GM19395 (cell line): ENCODE measurements at regions not wholly inside any gene's neighbourhood (a gene's known extent, or its start where the extent isn't known, plus 50 kb on each side); places are given as distances from the start of the nearest gene placed in this dataset.
"Not testable (repeated sequence)": the region's sequence is repeated elsewhere in the genome, so short reads cannot be mapped to it uniquely, and the experiment has no call there.

Experiments
- ATAC-seq: cut with Tn5 transposase; IDR thresholded peaks from one replicate; pipeline ENCODE4 v1.9.1; 2021; ENCODE audit warnings: mild to moderate bottlenecking, moderate library complexity; ENCODE audit not compliant: unreplicated experiment

DNA sequence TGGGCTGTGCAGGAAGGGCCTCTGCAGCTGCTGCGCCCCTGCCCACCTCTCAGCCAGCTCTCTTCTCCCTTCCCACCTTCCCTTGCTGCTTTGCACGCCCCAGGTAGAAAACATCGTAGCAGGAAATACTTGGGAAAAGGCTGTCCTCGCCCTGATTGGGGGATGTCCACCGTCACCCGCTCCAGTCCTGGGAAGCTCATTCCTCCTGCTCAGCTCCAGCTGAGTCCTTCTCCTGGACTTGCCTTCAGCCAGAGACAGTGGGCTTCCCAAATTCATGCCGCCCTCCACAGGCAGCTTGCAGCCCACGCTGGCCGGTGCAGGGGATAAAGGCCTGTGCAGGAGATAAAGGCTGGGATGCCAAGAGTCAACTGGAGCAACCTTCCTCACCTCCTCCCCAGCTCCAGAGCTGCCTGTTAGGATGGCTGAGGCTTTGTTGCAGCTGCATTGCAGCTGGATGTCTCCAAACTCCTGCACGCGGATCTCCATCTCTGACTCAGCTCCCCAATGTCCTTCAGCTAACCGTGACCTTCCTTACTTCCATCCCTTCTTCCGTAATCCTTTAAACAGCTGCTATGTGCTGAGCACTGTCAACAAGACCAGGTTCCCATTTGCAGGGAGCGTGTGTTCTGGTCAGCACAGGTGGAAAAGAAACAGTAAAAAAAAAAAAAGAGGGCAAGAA, 402.0 kb upstream of the TNRC6C start:
- no peak for ATAC-seq

GRCh38 chr17:77558846-77559626, 399.5 kb upstream of the TNRC6C start:
- ATAC-seq, result no peak

DNA sequence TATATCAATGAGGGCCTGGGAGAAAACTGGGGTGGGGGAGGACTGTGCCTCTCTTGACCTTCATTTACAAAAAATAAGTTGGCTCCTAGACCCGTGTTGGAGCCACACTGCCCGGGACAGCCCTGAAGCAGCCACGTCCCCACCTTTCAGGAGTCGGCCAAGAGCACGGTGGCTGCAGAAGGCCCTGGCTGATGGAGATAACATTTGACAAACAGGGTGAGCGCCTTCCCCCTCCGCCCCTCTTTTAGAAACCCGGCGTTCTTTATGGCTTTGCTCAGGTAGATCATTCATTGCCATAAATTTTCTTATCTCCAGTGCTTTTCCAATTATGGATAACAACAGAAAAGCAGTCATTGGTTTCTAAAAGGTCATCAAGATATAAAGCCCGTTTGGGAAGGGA, 398.1 kb upstream of the TNRC6C start:
- ATAC-seq, result no peak

DNA sequence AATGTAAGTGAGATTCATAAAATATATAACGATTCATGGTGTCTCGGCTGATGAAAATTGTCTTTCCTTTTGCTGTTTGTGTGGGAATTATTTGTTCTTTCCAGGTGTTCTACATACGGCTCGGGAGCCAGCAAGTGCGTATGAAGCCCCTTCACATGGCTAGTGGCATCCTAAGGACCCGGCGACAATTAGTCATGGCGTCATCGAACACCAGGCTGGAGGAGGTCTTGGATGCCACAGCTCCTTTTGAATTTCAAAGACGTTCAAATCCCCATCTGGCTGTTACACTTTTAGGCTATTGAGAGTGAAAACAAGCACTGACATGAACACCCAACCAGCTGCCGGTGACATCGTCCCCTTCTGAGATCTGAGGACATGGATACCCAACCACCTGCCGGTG, 397.7 kb upstream of the TNRC6C start:
- no peak for ATAC-seq

DNA sequence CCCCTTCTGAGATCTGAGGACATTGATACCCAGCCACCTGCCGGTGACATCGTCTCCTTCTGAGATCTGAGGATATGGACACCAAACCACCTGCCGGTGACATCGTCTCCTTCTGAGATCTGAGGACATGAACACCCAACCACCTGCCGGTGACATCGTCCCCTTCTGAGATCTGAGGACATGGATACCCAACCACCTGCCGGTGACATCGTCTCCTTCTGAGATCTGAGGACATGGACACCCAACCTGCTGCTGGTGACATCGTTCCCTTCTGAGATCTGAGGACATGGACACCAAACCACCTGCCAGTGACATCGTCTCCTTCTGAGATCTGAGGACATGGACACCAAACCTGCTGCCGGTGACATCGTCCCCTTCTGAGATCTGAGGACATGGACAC, 396.1 kb upstream of the TNRC6C start:
- ATAC-seq, result not testable (repeated sequence)

GRCh38 chr17:77563439-77564102, 394.9 kb upstream of the TNRC6C start:
- no peak for ATAC-seq

DNA sequence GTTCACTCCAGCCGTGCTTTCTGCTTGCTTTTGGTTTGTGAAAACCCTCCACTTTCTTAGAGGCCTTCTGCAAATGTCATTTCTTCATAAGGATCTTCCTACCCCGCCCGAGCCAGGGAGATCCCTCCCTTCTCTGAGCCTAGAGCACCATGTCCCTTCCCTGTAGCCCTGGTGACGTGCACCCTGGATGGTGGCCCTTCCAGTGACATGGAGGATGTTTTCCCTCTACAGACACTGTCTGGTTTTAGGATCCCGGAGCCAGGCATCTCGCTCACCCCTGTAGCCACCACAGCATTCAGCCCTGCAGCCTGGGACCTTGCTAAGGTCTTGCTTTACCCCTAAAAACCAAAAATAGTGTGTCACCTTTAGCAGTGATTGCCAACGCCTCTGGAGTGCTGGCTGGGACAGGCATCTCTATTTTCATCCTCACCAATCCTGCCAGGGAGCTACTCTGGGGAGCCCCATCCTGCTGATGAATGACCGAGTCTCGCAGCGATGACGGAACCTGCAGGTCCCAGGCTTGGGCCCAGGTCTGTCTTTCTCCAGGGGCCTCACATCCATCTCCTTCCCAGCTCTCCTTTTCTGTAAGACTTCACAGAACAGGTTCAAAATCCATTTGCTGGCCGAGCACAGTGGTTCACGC, 394.1 kb upstream of the TNRC6C start:
- no peak for ATAC-seq

GRCh38 chr17:77565166-77565565, 393.3 kb upstream of the TNRC6C start:
- ATAC-seq, result no peak

DNA sequence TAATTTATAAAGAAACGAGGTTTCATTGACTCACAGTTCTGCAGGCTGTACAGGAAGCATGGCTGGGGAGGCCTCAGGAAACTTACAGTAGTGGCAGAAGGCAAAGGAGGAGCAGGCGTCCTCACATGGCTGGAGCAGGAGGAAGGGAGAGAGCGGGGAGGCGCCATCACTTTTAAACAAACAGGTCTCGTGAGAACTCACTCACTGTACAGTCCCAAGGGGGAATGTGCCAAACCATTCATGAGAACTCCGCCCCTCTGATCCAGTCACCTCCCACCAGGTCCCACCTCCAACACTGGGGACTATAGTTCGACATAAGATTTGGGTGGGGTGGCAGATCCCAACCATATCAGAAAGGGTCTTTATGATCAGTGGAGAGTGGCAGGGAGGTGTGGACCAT, 392.4 kb upstream of the TNRC6C start:
- ATAC-seq, result no peak

GRCh38 chr17:77566566-77567138, 391.9 kb upstream of the TNRC6C start:
- ATAC-seq, result no peak

DNA sequence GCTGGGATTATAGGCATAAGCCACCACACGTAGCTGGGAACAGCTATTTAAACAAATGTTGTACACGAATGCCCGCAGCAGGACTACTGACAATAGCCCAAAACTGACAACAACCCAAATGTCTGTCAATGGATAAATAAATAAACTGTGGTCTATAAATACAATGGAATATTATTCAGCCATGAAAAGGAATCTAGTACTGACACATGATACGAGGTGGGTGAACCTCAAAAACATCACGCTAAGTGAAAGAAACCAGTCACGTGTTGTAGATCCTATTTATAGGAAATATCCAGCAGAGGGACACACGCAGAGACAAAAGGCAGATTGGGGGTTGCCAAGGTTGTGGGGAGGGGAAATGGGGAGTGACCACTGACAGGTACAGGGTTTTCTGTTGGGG, 390.0 kb upstream of the TNRC6C start:
- ATAC-seq, result no peak

DNA sequence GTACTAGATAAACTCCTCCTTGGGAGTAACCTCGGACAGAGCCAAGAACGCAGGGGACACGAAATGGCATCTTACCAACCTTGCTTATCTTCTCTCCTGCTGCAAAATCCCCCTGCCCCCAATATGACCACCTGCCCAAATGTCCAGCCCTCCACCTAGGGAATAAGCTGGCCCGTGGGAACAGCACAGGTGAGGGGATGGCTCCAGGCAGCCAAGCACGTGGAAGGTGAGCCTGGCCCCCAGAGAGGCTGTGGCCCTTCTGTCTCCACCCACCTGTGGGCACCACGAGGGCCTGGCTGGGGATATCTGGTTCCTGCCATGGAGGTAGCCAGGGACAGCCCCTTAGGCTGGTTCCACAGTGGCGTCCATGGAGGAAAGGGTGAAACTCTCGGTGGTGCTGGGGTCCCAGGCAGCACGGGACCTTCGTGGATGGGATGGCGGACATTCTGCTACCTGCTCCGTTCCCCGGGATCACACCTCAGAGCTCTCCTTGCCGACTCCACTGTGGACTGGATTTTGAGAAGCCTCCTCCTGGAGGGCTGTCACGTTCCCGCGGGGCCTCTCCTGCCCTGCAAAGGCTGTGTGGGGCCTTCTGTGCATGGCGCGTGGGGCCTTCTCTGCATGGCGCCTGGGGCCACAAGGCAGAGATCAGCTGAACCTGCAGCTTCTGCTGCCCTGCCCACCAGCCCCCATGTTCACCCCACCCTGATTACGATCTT, 388.5 kb upstream of the TNRC6C start:
- no peak for ATAC-seq

DNA sequence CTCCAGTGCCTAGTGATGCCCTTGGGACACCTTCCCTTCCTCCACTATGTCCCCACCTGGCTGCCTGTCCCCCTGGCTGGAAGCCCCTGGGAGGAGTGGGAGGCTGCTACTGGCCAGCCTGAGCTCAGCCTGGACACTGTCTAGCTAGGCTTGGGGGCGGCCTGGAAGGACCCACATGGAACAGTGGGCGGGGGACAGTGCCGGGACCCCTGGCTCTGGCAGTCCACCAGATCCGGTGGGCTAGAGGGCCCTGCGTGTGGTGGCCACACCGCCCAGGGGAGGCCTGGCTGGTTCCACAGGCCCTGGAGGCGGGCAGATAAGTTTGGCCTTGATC, 388.0 kb upstream of the TNRC6C start:
- no peak for ATAC-seq

DNA sequence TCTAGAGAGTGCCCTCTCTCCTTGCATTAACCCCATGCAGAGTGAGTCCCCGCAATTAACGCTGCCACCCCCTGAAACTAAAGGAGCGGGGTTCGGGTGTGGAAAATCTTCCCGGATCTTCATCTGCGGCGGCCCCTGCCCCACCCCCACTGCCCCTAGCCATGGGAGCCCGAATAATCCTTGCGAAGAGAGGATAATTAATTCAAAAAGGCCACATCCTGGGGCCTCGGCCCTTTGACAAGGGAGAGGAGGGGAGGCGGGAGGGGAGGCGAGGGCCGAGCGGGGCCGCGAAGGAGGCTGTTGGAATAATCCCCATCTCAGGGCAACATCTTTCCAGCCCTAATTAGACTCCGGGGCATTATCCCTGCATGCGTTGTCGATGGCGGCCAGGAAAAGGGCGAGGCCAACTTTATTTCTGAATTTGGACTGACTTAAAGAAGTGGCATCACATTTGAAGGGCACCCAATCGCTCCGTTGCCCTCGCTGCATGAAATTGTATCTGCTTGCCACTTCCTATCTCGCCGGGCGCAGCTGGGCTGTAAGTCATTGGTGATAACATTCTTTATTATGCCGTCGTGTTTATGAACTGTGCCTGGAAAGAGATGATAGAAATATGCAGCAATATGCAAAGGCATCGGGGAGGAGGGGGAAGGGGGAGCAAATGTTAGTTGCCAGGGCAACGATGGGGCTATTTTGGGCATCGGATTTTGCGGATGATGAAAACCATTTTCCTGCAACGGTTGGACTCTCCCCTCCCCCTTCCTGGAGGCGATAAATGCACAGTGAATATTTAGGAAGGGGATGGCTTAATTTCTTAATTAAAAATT, 387.1 kb upstream of the TNRC6C start:
- ATAC-seq, result no peak

GRCh38 chr17:77572065-77572601, 386.4 kb upstream of the TNRC6C start:
- no peak for ATAC-seq

DNA sequence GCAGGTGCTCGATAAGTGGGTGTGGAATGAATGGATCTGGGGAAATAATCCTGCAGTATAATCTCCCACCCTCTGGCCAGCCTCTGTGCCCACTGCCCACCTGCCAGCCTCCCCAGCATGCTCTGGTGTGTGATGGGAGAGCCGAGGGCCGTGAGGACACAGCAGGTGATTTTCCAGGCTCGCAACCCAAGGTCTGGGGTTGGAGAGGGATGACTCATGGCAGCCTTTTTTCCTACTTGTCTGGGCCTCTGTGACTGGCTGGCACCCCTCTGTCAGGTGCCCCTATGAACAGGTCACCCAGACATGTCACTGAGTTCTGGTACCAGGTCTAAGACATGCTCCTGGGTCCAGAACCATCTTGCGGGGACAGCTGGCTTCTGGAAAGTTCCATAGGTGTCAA, 385.7 kb upstream of the TNRC6C start:
- ATAC-seq, result no peak

- no peak for ATAC-seq
Observed at GRCh38 chr17:77577491-77577890, 381.0 kb upstream of the TNRC6C start.

DNA sequence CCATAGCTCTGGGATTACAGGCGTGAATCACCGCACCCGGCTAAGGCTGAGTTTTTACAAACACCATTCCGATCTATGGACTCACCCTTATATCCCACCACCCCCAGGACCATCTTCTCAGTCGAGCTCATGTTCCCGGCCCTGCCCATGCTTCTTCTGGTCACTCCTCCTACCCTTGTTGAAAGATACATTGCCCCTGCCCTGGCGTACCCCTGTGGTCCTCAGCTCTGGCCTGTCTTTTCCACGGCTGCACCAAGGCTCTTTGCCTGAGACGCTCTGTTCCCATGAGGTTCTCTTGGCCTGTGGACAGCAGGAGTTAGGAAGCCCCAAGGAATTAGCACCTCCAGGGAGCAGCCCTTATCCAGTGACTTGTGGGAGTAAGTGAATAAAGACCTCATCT, 379.4 kb upstream of the TNRC6C start:
- no peak for ATAC-seq

GRCh38 chr17:77579682-77580081, 378.8 kb upstream of the TNRC6C start:
- no peak for ATAC-seq
